Thymus (tissue), 11 donors: ENCODE measurements at regions not wholly inside any gene's neighbourhood (a gene's known extent, or its start where the extent isn't known, plus 50 kb on each side); places are given as distances from the start of the nearest gene placed in this dataset.

Source experiments
- DNase-seq, 9 donors: peaks; one replicate each; pipeline ENCODE4 v3.0.0-alpha.2; 2013; ENCODE audit warnings: low spot score in 9 of 9, low read depth in 6 of 9, missing footprints in 1 of 9
- H3K27ac ChIP-seq, 2 donors: one replicate each; pipeline ENCODE4 v1.5.1; 2013; ENCODE audit warnings: control low read depth in 1 of 2, low read depth in 1 of 2, low read length in 1 of 2, mild to moderate bottlenecking in 1 of 2, moderate library complexity in 1 of 2
- H3K27me3 ChIP-seq, 2 donors: one replicate each; pipeline ENCODE4 v1.5.1; 2013; ENCODE audit warnings: low read length in 1 of 2; ENCODE audit not compliant: control insufficient read depth in 2 of 2, insufficient read depth in 1 of 2
- H3K36me3 ChIP-seq, 2 donors: one replicate each; pipeline ENCODE4 v1.5.1; 2013; ENCODE audit warnings: low read length in 1 of 2, mild to moderate bottlenecking in 1 of 2, moderate library complexity in 1 of 2; ENCODE audit not compliant: control insufficient read depth in 2 of 2, insufficient read depth in 2 of 2
- H3K4me1 ChIP-seq, 2 donors: one replicate each; pipeline ENCODE4 v1.5.1; 2013; ENCODE audit warnings: low read length in 2 of 2; ENCODE audit not compliant: control insufficient read depth in 2 of 2, insufficient read depth in 2 of 2
- H3K4me3 ChIP-seq, 2 donors: one replicate each; pipeline ENCODE4 v1.5.1; 2013; ENCODE audit warnings: low read length in 2 of 2, control low read depth in 1 of 2, mild to moderate bottlenecking in 1 of 2
- H3K9me3 ChIP-seq, 2 donors: one replicate each; pipeline ENCODE4 v1.5.1; 2013; ENCODE audit warnings: low read length in 1 of 2, mild to moderate bottlenecking in 1 of 2; ENCODE audit not compliant: control insufficient read depth in 2 of 2, insufficient read depth in 1 of 2
- WGBS: extraction: QIAGEN DNeasy Blood & Tissue Kit; methylation state at CpG from one replicate; pipeline ENCODE4 v1.1.7; 2013; 5-methylcytosine and 5-hydroxymethylcytosine counted together
- donor health status: healthy.

- 88% methylated on average over 1 of the region's 1 CpG for WGBS
- Histone ChIP-seq H3K27ac (no peak overlapping the region), H3K9me3 (no peaks in the 10 kb centered on the region), H3K36me3 (no peaks in the 10 kb centered on the region), H3K27me3 (no peaks in the 10 kb centered on the region), H3K4me3 (no peak overlapping the region), H3K4me1 (no peaks in the 10 kb centered on the region)
- DNase-seq = no peak
Measured at GRCh38 chr12:16884056-16884455, 278.1 kb upstream of the LMO3 start.

DNA sequence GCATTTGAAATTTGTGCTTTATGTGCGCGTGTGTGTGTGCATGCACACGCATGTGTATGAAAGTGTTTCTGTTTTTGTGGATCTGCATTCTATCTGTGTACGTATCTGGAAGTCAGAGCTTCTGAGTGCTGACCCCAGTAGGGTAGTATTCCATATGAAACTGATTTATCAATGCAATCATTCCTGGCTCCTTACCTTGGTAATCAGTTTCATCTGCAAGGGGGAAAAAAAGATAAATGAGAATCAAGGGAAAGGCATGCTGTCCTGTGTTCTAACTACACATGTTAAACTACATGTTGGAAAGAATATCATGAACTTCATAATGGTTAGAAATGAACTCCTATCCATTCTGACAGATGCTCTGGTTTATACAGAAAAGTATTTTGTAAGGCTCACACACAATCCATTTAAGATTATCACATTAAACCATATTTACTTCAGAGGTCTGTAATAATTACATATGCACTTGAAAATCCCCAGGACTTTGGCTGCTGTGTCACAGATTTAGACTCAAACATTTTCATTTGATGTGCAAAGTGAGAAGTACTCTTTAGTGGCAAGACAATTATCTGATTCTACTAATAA, 276.1 kb upstream of the LMO3 start:
- Histone ChIP-seq H3K4me3 (no peak overlapping the region), H3K36me3 (no peaks in the 10 kb centered on the region), H3K9me3 (no peaks in the 10 kb centered on the region), H3K4me1 (no peaks in the 10 kb centered on the region), H3K27me3 (no peaks in the 10 kb centered on the region), H3K27ac (no peak overlapping the region)
- WGBS = 95% methylated on average over 4 of the region's 4 CpGs
- DNase-seq = no peak

DNA sequence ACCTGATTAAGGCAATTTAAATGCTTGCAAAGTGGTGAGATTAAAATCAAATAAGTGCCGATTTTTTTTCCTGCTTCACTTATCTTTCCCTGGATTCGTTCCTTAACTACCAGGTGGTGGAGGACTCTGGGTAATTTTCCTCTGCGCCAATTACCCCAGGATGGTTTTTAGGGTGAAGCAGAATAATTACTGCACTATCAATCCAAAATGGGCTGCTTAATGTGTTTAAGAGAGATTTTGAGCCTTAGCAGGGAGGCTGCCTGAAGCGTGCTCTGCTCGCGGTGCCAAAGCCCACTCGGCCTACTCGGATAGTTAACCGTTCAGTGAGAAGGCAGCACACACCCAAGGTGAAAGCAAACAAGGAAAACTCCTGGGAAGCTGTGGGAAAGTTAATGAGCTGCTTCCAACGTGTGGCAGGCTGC, 274.9 kb upstream of the LMO3 start:
- no peak overlapping the region for H3K4me3 ChIP-seq
- no peak for DNase-seq
- H3K27me3 ChIP-seq = no peaks in the 10 kb centered on the region
- no peaks in the 10 kb centered on the region for H3K4me1 ChIP-seq
- H3K27ac ChIP-seq = no peak overlapping the region
- H3K9me3 ChIP-seq = no peaks in the 10 kb centered on the region
- WGBS = 64% methylated on average over 10 of the region's 10 CpGs
- no peaks in the 10 kb centered on the region for H3K36me3 ChIP-seq

DNA sequence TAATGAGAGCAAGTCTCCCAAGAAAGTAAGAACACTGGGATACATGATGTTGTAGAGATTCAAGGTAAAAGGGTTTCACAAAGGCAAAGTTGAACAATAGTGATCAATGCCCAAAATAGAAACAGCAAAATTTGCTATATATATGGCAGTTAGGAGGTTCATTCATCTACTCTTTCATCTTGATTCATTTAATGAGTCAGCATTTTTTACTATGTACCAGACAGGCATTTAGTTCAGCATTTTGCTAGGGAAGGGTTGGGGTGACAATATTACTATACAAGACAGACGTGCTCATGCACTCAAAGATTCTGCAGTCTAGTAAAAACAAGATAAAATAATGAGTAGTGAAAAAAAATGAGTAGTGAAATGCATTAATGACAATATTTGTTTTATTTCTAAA, 264.9 kb upstream of the LMO3 start:
- WGBS = 81% methylated on average over 1 of the region's 1 CpG
- Histone ChIP-seq H3K9me3 (no peaks in the 10 kb centered on the region), H3K4me1 (no peaks in the 10 kb centered on the region), H3K36me3 (no peaks in the 10 kb centered on the region), H3K4me3 (no peak overlapping the region), H3K27me3 (no peaks in the 10 kb centered on the region), H3K27ac (no peak overlapping the region)
- DNase-seq = no peak

- H3K4me3 ChIP-seq = no peak overlapping the region
- H3K9me3 ChIP-seq = no peaks in the 10 kb centered on the region
Measured at GRCh38 chr12:16863742-16864141, 257.8 kb upstream of the LMO3 start.

DNA sequence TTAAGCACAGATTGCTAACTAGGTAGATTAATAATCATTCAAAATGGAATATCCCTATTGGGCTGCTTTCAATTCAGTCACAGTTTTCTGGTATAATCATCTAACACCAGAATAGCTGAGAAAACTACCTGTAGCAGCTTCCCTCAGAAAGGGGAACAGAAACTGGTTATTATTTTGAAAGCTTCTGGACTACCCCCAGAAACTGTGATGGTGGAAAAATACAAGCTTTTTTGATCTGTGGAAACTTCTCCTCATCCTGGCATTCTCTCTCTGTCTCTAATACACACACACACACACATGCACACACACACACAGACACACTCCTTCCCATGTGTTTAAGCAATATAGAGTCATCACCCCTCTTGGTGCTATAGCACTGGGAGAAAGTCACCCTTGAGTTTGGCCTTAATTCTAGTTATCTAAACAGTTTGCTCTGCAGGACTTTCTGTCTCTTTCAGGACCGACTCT, 251.5 kb upstream of the LMO3 start:
- 84% methylated on average over 1 of the region's 1 CpG for WGBS
- no peak overlapping the region for H3K4me3 ChIP-seq
- DNase-seq = no peak

More at GRCh38 chr12:16863742-16864141, 257.8 kb upstream of the LMO3 start:
- H3K27ac ChIP-seq = no peak overlapping the region
- no peaks in the 10 kb centered on the region for H3K27me3 ChIP-seq
- no peak for DNase-seq
- H3K4me1 ChIP-seq = no peaks in the 10 kb centered on the region
- H3K36me3 ChIP-seq = no peaks in the 10 kb centered on the region

GRCh38 chr12:16854465-16854864, 248.5 kb upstream of the LMO3 start:
- Histone ChIP-seq H3K36me3 (no peaks in the 10 kb centered on the region), H3K27ac (no peak overlapping the region), H3K9me3 (no peaks in the 10 kb centered on the region), H3K4me3 (no peak overlapping the region), H3K4me1 (no peaks in the 10 kb centered on the region), H3K27me3 (no peaks in the 10 kb centered on the region)
- DNase-seq = no peak
- 90% methylated on average over 1 of the region's 1 CpG for WGBS

More for the DNA sequence above, 251.5 kb upstream of the LMO3 start:
- Histone ChIP-seq H3K4me1 (no peaks in the 10 kb centered on the region), H3K9me3 (no peaks in the 10 kb centered on the region), H3K27me3 (no peaks in the 10 kb centered on the region), H3K27ac (no peak overlapping the region), H3K36me3 (no peaks in the 10 kb centered on the region)

DNA sequence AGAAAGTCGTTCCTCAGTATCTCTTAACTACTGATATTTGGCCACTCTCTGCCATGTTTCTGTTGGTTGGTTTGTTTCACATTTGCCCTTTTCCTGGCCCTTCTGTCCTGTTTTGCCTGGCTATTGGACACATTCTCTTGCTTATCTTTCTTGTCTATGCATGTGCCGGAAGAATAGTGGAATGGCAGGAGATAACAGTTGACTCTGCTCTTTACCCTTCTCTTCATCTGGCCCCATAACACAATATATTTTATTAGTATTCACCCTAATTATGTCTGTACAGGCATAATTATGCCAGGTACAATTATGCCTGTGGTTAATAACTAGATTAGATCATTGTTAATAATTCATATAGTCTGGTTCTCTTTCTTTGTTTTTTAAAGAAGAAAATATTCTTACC, 243.5 kb upstream of the LMO3 start:
- no peaks in the 10 kb centered on the region for H3K9me3 ChIP-seq
- H3K4me1 ChIP-seq = no peaks in the 10 kb centered on the region
- H3K36me3 ChIP-seq = no peaks in the 10 kb centered on the region
- no peak overlapping the region for H3K4me3 ChIP-seq
- no peak for DNase-seq
- H3K27me3 ChIP-seq = no peaks in the 10 kb centered on the region
- 84% methylated on average over 2 of the region's 2 CpGs for WGBS
- no peak overlapping the region for H3K27ac ChIP-seq

GRCh38 chr12:16844875-16845274, 238.9 kb upstream of the LMO3 start:
- Histone ChIP-seq H3K27me3 (no peaks in the 10 kb centered on the region), H3K36me3 (no peaks in the 10 kb centered on the region), H3K4me3 (no peak overlapping the region), H3K9me3 (no peaks in the 10 kb centered on the region), H3K4me1 (no peaks in the 10 kb centered on the region), H3K27ac (no peak overlapping the region)
- no peak for DNase-seq
- WGBS = 90% methylated on average over 7 of the region's 7 CpGs
